GM06990 (cell line): ENCODE measurements at regions not wholly inside any gene's neighbourhood (a gene's known extent, or its start where the extent isn't known, plus 50 kb on each side); places are given as distances from the start of the nearest gene placed in this dataset.

Experiments used
- DNase-seq: peaks from one replicate; pipeline ENCODE4 v3.0.0-alpha.2; 2011; ENCODE audit not compliant: insufficient read length; ENCODE audit errors: extremely low read depth
- H3K27me3 ChIP-seq: replicated peaks from 2 replicates; pipeline ENCODE4 v1.6.0; 2011; ENCODE audit warnings: low read length; ENCODE audit not compliant: control insufficient read depth, insufficient read depth
- H3K36me3 ChIP-seq: 2 replicates; pipeline ENCODE4 v1.5.1; 2011; ENCODE audit warnings: low read length; ENCODE audit not compliant: control insufficient read depth, insufficient read depth
- H3K4me3 ChIP-seq: replicated peaks from 2 replicates; pipeline ENCODE4 v1.5.1; 2011; ENCODE audit warnings: low read depth, mild to moderate bottlenecking, control low read depth, low read length
- CTCF ChIP-seq: IDR thresholded peaks from 2 replicates; pipeline ENCODE4 v1.5.1; 2011; ENCODE audit warnings: low read length, control low read depth, mild to moderate bottlenecking, inconsistent platforms; ENCODE audit not compliant: insufficient read depth, poor library complexity, severe bottlenecking

- no peaks in the 10 kb centered on the region for H3K27me3 ChIP-seq
- DNase-seq: no peak
Measured at GRCh38 chr21:18144339-18144738, 100.3 kb upstream of the CHODL start.

GRCh38 chr21:18142655-18143054 lies 102.0 kb upstream of the CHODL start:
- no peak for DNase-seq
- no peak for TF ChIP-seq CTCF
- Histone ChIP-seq H3K4me3 (no peak overlapping the region), H3K27me3 (no peaks in the 10 kb centered on the region), H3K36me3 (no peaks in the 10 kb centered on the region)

More at GRCh38 chr21:18144339-18144738, 100.3 kb upstream of the CHODL start:
- Histone ChIP-seq H3K36me3 (no peaks in the 10 kb centered on the region), H3K4me3 (no peak overlapping the region)
- no peak for TF ChIP-seq CTCF

- H3K27me3 ChIP-seq: no peaks in the 10 kb centered on the region
- TF ChIP-seq CTCF: no peak
- no peak overlapping the region for H3K4me3 ChIP-seq
- no peak for DNase-seq
- no peaks in the 10 kb centered on the region for H3K36me3 ChIP-seq
Measured at GRCh38 chr21:18138507-18138906, 106.1 kb upstream of the CHODL start.

- H3K4me3 ChIP-seq: no peak overlapping the region
- no peaks in the 10 kb centered on the region for H3K27me3 ChIP-seq
- H3K36me3 ChIP-seq: no peaks in the 10 kb centered on the region
- no peak for DNase-seq
- TF ChIP-seq CTCF: no peak
Measured at GRCh38 chr21:18129526-18129925, 115.1 kb upstream of the CHODL start.

- no peak overlapping the region for H3K4me3 ChIP-seq
- no peak for DNase-seq
- no peak for TF ChIP-seq CTCF
- no peaks in the 10 kb centered on the region for H3K27me3 ChIP-seq
- no peaks in the 10 kb centered on the region for H3K36me3 ChIP-seq
Measured at GRCh38 chr21:18118566-18118965, 126.1 kb upstream of the CHODL start.

GRCh38 chr21:18117176-18117575 lies 127.5 kb upstream of the CHODL start:
- Histone ChIP-seq H3K27me3 (no peaks in the 10 kb centered on the region), H3K4me3 (no peak overlapping the region), H3K36me3 (no peaks in the 10 kb centered on the region)
- no peak for TF ChIP-seq CTCF
- no peak for DNase-seq
